Mucosa of gallbladder (tissue), 1 donor: ENCODE measurements at regions not wholly inside any gene's neighbourhood (a gene's known extent, or its start where the extent isn't known, plus 50 kb on each side); places are given as distances from the start of the nearest gene placed in this dataset.
"Not testable (repeated sequence)": the region's sequence is repeated elsewhere in the genome, so short reads cannot be mapped to it uniquely, and the experiment has no call there.

ENCODE experiments used
- DNase-seq: peaks from one replicate; pipeline ENCODE4 v3.0.0-alpha.2; 2020; ENCODE audit warnings: low spot score
- donor health status: DM: no; HTN: no; CAD: no.

DNA sequence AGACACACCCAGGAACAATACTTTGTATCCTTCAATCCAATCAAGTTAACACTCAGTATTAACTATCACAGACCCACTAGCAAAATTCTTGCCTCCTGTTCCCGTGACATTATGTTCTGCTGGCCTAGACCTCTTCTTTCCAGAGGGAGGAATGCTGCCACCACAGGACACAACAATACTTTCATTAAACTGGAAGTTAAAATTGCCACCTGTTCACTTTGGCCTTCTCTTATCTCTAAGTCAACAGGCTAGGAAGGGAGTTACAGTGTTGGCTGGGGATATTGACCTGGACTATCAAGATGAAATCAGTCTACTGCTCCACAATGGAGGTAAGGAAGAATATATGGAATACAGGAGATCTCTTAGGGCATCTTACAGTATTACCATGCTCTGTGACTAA is 1000.4 kb upstream of the GBE1 start:
- DNase-seq: no peak

DNA sequence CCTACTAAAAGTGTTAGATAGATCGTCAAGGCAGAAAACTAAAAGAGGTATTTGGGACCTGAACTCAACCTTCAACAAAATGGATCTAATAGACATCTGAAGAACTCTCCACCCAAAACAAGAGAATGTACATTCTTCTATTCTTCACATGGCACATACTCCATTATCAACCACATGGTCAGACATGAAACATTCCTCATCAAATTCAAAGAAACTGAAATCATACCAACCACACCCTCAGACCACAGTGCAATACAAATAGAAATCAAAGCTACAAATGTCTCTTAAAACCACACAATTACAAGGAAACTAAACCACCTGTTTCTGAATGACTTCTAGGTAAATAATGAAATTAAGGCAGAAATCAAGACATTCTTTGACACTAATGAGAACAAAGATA is 984.1 kb upstream of the GBE1 start:
- DNase-seq: no peak

DNA sequence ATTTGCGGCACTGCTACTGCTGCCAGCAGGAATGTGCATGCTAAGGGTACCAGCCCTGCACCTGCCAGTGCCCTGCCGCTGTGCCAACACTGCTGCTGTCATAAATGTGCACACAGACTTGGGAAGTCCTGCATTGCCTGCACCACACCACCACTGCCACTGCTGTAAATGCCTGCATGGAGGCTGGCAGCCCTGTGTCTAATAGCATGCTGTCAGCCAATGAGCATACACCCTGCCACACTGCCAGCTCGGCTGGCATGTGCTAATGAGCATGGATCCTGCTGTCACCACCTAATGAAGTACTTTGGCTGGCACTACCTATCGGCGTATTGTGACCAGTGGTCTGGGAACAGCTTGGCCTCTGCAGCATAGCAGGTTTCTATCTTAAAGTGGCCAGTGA is 981.8 kb upstream of the GBE1 start:
- no peak for DNase-seq

DNA sequence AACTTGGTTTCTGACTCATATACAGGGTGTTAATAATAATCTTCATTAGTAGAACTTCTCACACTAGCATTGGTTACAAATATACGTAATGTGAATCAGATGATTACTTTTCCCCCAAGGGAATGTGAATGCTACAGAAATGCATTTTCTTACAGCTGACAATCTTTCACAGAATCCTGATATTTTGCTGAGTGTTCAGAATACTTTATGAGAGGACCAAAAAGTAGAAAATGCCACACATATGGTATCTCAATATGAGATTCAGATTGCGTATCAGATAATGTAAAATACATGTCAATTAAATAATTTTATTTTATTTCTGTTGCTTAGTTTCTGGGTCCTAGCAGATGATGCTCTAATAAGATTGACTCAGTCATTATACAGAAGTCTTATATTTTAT is 979.9 kb upstream of the GBE1 start:
- no peak for DNase-seq

DNA sequence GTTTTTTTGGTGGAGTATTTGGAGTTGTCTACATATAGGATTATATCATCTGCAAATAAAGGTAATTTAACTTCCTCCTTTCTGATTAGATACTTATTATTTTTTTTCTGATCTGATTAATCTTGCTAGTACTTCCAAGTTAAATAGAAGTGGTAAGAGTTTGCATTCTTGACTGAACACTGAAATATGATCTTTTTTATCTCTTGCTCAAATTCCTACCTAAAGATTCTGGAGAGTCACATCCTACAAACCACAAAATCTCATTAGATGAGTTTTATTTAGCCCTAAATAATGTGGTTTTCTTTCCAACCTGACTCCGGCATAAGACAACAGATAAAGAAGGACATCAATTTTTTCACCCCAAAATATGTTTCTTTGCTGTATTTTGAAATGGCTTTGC is 977.9 kb upstream of the GBE1 start:
- no peak for DNase-seq

DNA sequence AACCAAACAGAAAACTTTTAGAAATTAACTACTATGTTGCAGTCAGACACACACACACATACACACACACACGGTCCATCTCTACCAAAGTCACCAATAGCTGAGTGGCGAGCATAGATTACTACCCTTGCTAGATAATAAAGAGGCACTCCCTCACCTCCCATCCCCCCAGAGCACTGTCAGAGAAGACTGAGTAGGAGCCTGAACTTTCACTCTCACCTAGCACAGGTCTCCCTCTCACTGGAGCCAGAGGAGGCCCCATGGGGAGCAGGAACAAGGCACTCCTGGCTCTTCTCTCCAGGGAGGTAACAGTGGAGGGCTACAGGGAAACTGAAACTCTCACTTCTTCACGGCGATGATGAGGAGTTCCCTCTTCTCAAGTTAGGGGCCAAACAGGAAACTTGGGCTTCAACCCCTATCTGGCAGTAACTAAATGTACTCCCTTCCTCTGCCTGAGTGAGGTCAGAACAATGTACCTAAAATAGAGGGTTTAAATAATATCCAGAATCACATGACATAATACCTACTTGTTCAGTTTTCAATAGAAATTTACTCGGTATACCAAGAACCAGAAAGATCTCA is 975.3 kb upstream of the GBE1 start:
- no peak for DNase-seq

DNA sequence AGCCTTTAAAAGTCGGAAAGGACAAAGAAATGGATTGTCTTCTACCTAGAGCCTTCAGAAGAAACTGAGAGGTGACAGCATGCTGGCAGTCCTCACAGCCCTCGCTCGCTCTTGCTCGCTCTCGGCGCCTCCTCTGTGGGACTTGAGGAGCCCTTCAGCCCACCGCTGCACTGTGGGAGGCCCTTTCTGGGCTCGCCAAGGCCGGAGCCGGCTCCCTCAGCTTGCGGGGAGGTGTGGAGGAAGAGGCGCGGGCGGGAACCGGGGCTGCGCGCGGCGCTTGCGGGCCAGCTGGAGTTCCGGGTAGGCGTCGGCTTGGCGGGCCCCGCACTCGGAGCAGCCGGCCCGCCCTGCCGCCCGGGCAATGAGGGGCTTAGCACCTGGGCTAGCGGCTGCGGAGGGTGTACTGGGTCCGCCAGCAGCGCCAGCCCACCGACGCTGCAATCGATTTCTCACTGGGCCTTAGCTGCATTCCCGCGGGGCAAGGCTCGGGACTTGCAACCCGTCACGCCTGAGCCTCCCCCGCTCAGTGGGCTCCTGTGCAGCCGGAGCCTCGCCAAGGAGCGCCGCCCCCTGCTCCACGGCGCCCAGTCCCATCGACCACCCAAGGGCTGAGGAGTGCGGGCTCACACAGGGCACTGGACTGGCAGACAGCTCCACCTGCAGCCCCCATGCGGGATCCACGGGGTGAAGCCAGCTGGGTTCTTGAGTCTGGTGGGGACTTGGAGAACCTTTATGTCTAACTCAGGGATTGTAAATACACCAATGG is 953.8 kb upstream of the GBE1 start:
- no peak for DNase-seq

DNA sequence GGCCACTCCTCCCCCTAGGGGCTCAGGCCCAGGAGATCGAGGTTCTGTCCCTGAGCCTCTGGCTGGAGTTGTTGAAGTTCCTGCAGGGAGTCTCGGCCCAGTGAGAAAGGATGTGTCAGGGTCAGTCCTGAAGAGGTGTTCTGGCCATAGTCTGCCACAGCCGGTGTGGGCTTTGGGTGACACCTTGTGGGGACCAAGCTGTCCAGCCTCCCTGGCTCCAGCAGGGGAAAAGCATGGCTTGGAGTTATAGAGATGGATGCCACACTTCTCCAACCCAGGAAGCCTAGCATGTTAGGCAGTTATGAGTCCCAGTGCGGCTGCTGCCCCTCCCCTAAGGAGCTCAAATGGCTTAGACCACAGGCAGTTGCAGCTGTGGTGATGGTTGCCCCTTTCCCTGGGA is 945.6 kb upstream of the GBE1 start:
- no peak for DNase-seq

DNA sequence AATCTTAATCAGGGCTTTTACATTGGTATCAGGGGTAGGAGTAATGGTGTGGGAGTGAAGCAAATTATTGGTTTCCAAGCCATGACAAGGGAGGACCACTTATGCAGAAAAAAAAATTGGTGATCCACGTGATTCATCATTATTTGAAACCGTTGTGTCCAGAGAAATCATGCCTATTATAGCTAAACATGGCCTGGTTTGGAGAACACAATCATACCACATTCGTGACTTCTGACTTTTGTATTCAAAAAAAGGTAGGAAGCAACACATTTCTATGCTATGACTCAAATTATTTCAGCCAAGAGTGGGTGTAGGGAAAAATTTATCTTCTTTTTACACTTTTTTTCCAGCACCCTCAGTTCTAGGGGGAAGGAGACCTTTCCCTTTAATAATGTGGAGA is 924.3 kb upstream of the GBE1 start:
- no peak for DNase-seq

DNA sequence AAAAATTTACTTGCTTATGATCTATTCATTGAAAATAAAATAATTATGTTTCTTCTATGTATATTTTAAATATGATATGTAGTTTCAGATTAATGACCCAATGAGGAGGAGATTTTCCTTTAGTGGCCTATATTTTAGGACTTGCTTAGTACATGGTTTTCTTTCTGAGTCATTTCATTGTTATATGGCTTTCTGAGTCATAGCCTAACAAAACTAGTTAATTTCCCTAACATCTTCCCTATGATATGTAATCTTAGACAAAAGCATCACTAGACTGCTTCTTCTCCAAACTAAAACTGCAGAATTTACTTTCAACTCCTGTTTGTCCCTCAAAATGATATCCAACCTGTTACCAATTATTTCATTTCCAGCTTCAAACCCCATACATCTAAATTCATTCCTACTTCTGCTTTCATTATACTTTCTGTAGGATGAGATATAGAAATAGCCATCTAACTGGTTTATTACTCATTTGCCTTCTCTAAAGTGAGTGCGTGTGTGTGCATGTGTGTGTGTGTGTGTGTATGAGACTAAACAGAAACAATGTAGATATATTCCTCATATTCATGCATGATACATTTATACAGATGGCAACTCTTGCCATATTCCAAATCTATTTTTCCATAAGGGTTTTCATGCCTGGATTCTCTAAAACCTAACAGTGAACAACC is 915.0 kb upstream of the GBE1 start:
- DNase-seq: no peak

DNA sequence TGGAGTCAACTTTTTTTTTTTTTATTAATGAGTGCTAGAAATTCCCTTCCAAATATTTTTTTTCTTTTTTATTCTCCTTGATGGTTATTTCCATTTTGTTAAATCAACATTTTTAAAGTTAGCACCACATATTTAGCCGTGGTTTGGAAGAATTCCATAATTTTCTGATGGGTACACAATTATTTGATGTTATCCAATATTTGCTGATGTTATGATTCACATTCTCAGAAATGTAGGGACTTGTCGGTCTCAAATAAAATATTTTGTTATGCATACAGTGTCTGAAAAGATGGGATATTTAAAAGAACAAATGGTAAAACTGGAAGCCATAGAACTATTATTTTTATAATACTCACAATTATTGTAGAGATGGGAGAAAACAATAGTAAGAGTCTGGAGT is 911.5 kb upstream of the GBE1 start:
- no peak for DNase-seq

DNA sequence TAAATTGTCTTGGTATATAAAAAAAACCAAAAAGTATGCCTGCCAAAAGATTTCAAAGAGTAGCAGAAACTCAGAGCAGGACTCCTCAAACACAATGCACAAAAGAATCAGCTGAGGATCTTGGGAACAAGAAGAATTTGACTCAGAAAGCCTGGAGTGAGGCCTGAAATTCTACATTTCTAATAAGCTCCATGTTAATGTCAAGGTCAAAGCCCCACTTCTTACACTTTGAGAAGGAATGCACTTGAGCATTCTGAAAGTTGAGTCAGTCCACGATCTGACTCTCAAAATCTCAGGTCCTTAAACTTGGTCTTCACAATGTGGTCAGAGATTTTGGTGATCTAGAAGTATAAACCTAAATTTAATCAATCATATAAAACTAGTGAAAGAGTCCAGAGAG is 910.0 kb upstream of the GBE1 start:
- no peak for DNase-seq

DNA sequence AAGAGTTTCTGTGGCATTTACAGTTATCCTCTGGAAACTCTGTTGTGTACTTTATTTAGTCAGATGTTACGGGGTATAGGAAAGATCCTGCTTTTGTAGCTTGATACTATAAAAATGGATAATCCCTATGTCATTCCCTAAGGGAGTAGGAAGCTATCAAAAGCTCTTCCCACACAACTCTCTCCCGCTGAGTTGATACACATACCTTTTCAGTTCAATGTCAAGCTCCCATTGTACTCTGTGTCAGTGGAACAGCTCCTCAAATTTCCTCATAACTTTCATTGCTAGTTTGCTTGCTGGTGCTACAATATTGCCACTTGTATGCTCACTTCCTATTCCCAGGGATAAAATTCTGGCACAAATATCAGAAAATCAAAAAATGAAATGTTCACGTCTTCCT is 893.3 kb upstream of the GBE1 start:
- no peak for DNase-seq

DNA sequence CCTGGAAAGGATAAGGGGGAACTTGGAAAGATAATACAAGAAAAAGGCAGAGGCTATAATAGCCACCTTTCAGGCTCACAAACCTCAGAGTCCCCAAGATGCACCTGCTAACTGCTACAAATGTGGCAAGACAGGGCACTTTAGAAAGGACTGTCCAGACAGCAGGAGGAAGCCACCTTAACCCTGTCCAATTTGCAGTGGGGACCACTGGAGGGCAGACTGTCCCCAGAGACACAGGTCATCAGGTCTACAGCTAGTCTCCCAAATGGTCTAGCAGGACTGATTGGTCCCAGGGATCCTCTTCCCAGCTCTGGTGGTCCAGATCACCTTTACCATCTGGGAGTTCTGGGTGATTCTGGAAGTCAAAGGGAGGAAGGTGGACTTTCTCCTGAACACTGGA is 882.5 kb upstream of the GBE1 start:
- DNase-seq: no peak

DNA sequence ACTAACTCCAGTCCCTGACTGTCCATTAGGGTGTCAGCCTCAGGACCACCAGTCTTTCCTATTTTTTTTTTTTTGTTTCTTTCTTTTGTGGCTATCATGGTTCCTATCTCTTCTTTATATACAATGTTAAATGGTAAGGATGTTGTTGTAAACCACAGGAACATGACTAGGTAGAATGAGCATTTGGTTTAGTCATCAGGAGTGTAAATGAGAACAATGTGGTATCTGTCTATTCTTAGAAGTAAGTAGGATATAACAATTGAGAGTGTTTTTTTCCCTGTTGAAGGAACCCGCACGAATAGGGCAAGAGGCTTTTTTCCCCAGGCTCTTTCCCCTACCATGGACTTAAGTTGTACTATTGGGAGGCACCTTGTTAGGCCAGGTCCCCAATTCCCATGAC is 880.3 kb upstream of the GBE1 start:
- no peak for DNase-seq

DNA sequence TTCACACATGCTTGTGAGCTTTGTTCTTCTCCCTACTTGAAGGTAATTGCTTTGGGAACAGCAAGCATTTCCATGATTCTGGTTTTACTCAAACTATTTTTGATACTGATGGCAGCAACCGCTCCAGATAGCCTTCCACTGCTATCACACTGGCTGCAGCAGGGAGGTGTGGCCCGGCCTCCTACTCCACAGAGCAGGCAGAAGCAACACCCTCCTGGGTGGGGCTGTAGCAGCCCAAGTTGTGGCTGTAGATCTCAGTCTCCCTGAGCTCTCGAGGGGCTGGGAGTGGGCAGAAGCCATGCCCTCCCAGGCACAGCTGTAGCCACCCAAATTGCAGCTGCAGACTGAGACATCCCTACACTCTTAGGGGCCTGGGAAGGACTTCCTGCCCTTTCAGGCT is 878.8 kb upstream of the GBE1 start:
- DNase-seq: no peak

DNA sequence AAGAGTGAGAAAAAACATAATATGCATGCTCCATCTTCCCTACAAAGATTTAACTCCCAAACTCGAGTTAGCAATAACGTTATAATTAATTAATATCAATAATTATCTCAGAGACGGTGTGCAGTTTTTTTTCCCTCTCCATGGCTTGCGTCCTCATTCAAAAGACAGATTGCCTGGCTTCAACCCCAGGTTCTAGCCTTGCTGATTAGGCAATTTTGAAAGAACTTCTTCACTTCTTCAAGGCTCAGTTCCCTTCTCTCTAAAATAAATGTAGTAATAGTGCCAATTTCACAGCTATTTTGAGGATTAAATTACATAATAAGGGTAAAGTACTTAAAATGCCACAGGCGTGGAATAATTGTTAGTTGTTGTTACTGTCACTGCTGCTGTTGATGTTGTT is 876.1 kb upstream of the GBE1 start:
- no peak for DNase-seq

DNA sequence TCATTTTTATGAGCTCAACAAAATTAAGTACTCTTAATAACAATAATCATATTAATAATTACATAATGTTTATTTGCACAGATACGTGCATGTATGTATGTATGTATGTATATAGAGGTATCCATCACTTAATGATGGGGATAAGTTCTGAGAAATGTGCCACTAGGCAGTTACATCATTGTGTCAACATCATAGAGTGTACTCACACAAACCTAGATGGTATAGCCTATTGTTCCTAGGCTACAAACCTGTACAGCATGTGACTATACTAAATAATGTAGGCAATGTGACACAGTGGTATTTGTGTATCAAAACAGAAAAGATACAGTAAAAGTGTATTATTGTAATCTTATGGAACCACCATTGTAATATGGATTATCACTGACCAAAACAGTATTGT is 874.7 kb upstream of the GBE1 start:
- DNase-seq: no peak

DNA sequence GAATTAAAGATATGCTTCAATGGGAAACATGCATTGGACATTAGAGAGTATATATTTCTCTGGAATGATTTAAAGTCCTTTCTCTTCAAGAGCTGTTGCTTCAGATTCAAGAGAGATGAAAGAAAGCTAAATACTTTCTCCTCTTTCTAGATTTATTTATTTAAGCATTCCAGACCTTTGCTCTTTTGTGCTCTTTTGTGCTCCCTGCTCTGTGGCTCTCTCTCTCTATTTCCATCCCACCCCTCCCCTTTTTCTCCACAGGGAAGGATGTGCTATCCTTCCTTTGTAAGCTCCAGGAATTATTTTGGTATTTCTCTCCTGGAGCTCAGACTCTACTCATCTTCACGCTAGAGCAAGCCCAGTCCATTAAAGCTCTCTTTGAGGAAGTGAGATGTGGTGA is 871.9 kb upstream of the GBE1 start:
- no peak for DNase-seq

DNA sequence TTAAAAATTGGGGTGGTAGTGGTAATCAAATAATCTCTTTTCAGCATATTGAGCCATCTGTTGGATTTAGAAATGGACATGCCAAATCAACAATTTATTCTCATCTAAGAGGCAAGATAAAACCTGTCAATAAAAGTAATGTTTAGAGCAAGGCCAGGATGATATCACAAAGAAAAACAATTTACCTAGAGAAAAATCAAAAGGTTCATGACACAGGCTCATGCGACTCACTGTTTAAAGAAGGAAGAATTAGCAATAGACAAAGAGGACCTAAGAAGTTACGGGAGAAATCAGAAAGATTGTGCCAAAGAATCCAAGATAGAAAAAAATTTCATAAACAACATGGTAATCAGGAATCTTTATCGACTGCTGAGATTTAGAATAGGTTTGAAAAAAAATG is 868.5 kb upstream of the GBE1 start:
- DNase-seq: no peak

DNA sequence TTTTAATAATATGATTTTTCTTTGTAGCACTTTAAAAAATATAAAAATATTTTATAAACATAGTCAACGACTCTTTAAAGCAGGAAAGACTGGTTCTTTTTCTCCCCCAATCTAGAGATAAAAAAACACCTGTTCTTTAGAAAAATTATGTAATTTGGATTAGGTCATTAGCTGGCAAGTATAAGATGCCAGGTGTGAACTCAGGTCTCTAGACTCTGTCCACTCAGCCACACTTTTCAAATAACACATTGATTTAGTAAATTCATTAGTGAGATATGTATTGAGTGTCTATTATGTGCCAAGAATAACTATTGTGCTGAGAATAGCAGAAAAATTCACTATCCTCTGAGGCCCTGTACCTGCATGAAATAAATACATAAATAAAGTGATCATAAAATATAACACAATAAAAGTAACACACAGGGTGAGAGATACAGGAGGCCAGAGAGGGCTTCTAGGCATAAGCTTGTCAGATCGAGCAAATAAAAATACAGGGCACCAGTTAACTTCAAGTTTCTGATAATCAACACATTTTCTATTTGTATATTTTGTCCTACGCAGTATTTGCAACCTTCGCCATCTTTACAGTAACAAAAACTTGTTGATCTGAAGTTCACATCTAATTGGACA is 867.1 kb upstream of the GBE1 start:
- DNase-seq: no peak

DNA sequence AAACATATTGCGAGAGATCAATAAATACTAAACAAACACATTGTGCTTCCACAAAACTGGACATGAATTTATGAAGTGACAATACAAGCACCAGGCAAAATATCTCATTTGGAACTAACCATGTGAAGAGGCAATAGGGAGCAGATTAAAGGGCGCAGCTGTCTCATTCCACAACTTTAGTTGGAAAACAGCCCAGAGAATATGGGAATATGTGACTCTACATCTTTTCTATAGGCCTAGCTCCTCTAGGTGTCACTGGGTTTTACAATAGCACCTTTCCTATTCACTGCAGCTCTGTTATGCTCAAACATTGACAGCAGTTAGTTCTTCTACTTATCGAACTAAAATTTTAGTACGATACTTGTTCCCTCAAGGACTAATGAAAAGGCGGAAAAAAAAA is 866.3 kb upstream of the GBE1 start:
- DNase-seq: no peak

DNA sequence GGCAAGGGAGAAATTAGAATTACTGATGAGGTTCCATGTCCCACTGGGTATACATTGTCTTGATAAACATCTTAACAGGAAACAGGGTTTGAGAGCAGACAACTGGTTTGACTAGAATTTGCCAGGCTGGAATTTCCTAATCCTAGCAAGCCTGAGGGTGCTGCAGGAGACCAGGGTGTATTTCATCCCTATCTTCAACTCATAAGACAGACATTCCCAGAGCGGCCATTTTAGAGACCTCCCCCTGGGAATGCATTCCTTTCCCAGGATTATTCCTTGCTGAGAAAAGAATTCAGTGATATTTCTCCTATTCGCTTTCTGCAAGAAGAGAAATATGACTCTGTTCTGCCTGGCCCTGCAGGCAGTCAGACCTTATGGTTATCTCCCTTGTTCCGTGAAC is 859.3 kb upstream of the GBE1 start:
- DNase-seq: not testable (repeated sequence)
